Hypothalamus (tissue), 51 donors: ENCODE measurements at regions not wholly inside any gene's neighbourhood (a gene's known extent, or its start where the extent isn't known, plus 50 kb on each side); places are given as distances from the start of the nearest gene placed in this dataset.

Experiments
- DNase-seq, 51 donors: peaks; one replicate each; lab custom pipeline; 2025; lab: John Stamatoyannopoulos, UW

DNA sequence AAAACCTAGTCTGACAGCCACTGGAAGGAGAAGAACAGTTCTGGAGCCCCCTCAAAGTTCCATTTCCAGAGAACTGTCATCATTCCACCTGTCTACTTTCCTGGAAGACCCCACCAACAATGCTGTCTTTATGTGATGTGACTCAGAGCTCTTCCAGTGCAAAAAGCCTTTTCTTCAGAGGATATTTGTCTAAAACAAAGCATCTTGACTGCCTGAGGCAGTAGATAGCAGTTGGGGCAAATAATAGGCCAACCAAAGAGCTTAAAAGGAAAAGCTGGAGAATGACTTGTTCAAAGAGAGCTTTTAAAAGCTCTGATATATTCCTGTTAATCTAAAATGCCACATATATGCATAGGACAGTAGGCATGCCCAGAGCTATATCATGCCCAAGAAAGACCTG is 62.6 kb downstream of the MIS18A start:
- no peak for DNase-seq

DNA sequence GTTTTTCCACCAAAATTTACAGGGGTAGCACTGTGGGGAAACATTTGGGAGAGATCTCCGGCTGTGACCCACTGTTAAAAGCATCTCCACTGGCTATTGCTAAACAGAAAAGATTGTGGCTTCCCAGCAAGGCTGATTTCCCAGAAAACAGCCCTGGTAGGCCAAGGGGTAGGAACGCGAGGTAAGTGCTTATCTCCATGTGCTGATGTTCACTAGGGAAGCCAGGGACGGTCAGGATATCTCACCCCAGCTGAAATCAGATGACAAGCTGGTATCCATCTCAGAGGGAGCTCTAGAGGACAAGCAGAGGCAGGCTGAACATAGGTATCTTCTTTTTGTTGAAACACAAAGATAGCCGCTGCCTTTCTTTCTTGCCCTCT is 63.6 kb downstream of the MIS18A start:
- no peak for DNase-seq

DNA sequence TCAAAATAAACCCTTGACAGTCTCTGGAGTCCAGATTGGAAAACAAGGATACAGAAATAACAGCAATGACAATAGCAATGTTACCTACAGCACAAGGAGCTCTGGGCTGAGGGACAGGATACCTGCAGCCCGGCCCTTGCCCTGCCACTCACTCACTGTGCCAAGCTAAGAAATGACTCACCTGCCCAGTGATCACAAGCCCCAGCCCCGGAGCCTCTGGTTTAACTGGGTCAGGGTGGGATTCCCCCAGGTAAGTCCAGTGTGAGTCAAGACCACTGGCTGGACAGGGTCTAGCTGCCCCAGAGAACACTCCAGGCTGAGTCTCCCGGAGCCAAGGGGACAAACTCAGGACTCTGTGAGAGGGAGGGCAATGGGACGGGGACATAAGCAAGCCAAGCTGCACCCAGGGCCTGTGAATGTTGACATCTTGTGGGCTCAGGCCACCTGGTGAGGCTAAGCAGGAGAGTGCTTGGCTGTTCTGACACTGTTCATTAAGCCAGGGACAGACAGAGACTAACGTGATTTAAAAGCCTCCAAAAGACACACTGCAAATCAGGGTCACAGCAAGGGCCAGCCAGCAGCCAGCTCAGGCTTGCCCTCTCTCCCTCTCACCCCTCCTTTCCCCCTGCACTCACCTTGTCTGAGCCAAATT is 64.1 kb downstream of the MIS18A start:
- no peak for DNase-seq

DNA sequence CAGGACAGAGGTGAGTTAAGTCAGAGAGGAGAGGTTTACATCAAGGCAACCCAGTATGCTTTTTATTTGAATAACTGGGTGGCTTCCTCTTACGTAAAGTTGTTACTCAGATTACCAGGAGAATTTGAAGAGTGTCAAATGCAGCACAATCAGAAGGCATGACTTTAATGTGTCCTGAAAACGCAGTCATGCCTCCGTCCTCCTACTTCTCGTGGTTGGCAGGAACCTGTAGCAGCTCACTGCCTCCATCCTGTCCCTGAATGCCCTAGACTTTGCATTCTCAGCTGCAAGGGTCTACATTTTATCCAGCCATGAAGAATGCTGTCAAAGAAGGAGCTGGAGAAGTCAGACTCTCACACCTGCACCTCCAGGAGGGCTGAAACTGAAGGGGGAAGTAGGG is 66.7 kb downstream of the MIS18A start:
- DNase-seq, result no peak

DNA sequence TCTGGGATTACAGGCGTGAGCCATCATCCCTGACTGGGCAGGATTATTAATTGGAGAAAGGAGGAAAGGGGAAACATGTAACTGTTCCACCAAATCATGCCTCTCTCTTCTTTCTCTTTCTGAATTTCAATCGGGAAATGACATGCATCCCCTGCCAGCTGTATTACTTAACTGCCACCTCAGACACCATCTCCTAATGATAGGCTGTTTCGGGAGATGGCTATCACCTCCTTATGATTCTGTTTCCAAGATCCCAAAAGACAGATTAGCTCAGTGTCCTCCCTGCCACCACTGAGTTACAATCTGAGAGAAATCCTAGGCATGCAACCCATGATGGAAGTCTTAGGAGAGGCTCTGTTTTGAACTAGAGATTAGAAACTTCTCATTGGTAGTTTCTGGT is 67.5 kb downstream of the MIS18A start:
- DNase-seq, result no peak

DNA sequence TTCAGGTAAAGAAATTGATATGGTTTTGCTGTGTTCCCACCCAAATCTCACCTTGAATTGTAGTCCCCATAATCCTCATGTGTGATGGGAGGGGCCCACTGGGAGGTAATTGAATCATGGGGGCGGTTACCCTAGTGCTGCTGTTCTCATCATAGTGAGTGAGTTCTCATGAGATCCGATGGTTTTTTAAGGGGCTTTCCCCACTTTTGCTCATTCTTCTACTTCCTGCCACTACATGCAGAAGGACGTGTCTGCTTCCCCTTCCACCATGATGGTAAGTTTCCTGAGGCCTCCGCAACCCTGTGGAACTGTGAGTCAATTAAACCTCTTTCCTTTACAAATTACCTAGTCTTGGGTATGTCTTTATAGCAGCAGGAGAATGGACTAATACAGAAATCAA is 69.3 kb downstream of the MIS18A start:
- no peak for DNase-seq

DNA sequence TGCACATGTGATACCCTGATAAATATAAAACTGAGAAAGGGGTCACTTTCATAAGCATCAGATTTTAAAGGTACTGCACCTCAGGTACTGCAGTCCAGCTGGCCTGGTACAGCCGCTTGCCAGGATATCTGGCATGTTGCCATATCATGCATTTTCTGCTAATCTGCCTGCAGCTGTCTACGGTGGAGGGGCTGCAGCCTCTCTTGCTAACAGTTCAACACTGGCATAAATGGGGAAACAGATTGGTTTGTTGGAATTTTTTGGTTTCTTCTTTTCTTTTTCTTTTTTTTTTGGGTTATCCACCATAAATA is 71.5 kb downstream of the MIS18A start:
- no peak for DNase-seq

DNA sequence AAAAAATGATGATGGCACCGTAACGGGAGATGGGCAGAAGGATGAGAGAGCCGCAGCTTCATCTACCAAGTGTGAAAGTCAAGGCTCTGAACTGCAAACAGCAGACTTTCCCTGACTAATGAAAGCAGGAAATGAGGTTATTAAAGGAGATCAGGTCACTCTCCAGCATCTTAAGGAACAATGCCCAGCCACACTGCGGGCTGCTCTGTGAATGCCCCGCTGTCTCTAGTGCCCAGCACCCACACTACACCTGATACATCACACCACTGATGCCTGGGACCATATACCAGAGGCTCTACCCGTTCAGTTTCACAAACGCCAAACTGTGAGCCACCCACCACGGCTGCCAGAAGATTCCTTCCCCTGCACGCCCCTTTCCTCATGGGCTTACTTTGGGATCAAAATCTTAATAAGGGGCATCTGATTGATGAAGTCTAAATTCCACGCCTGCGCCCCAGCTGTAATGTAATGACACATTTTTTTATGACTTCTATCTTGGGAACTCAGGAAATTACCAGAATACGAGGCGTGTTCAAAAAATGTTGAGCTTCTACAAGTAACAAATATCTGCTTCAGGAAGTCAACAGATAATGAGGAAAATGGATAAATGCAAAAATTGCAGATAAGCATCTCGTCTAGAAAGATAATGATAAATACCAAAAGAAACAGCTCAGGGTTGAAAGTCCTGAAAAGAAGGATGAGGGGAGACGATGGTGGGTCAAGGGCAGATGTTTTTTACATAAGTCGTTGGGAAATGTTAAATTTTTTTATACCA is 72.0 kb downstream of the MIS18A start:
- no peak for DNase-seq

DNA sequence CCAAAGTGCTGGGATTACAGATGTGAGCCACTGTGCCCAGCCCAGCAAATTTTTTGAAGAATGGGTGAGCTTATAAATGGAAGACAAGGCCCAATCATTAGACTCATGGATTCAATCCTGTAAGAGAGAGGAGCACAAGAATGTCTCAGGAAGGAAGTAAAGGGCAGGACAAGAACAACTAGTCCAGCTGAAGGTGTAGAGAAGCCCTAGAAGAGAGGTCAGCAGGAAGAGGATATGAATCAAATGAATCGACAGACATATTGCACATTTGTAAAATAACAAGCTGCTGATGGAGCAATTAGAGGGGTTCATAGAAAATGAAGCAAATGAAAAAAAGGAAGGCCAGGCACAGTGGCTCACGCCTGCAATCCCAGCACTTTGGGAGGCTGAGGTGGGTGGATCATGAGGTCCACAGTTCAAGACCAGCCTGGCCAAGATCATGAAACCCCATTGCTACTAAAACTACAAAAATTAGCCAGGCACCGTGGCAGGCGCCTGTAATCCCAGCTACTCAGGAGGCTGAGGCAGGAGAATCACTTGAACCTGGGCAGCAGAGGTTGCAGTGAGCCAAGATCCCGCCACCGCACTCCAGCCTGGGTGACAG is 74.9 kb downstream of the MIS18A start:
- DNase-seq, result no peak

DNA sequence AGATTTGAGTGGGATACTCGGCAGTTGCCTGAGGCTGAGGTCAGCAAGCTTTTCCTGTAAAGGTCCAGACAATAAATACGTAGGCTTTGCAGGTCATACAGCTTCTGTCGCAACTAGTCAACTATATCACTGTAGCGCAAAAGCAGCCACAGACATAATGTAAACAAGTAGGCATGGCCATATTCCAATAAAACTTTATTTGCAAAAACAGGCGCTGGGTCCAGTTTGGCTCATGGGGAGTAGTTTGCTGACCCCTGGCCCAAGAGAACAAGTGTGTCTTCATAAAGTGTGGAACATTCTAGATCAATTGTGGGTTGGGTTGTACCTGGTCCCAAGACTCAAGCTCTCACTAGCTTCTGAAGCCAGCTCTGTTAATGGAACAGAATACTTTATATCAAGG is 78.8 kb downstream of the MIS18A start:
- DNase-seq, result no peak

DNA sequence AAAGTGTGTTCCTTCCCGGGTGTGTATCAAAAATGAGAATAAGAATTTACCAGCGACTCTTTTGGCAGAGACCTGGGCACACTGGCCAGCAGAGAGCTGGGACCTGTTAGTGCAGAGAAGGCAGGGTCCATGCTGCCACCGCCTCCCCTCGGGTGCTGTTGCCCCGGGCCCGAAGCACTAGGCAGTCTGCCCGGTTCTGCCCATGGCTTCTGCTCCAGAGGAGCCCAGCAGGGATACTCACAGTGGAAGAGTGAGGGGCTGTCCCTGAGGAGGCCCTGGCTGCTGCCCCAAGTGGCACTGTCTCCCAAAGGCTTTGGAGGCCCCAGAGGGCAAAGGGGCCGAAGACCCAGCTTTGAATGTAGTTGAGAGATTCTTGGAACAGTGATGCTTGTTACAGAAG is 80.5 kb downstream of the MIS18A start:
- peak in 5 of 51 donors; percentile 2 to 8 (median 4) for DNase-seq

DNA sequence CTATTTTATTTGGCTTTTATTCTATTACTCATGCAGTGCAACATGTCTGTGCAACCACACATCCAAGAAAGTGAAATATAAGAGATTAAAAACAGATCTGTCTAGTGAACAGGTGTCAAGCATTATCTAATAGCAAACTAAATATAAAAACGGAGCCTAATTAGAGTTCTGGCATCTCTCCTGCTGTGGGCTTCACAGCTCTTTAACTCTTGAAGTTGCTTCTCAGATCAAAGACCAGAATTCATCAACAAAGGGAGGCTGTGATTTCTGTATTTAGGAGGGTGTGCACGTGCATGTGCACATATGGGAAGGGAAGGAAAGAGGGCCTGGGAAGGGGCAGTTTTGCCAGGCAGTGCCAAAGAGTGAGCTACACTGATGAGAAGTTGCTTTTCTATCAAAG is 81.0 kb downstream of the MIS18A start:
- no peak for DNase-seq

DNA sequence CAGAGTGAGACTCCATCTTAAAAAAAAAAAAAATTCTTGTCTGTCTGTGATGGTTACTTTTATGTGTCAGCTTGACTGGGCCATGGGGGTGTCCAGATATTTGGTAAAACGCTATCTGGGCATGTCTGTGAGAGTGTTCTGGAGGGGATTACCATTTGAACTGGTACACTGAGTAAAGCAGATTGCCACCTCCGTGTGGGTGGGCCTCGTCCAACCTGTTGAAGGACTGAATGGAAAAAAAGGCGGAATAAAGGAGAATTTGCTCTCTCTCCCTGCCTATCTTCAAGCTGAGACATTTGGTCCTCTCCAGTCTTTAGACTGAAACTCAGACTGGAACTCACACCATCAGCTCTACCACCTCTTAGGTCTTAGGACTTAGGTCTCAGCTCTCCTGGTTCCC is 82.8 kb downstream of the MIS18A start:
- DNase-seq, result no peak

DNA sequence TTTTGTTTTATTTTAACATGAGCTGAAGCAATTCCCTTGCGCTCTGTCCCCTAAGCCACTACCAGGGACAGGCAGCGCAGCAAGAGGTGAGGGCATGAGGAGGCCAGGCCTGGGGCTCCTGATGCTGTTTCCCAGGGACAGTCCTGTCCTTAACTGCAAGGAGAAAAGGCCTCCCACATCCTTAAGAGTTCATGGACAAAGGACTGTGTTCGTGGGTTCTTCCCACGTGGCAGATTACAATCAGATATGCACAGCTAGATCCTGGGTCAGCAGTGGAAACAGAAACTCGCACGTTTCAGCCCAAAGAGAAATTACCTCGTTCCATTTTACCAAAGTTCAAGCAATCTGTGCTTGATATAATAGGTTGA is 85.8 kb downstream of the MIS18A start:
- DNase-seq, result no peak

DNA sequence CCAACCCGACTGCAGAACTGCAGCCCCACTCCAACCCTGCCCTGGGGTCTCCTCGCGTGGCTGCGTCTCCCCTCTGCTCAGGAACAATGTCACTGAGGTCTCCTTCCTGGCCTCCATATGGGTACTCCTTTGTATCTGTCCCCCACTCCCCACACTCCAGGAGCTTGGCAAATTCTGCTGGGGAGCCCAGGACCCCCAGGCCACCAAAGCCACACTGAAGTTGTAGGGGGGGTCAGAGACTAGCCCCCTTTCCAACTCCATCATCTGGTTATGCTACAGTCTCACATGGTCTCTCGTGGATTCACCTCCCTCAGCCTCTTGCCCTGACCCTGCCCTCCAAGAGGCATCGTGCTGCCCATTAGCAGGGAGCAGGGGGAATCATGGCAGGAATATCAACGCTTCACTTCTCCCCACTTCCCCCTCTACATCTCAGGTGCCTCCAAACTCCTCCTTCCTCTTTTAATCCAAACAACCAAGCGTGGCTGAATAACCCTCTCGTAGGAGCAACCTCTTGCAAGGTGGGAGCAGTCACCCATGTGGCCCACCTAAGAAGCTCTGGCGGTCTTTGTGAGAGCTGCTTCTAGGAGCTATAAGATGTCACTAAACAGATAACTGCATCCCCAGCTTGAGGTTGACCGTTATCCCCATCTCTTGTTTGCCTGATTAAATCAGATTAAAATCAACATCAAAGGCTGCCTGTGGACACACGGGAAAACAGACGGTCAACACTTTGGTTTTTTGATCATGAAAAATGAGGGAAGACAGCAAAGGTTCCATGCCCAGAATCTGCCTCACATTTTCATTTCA is 86.4 kb downstream of the MIS18A start:
- no peak for DNase-seq

DNA sequence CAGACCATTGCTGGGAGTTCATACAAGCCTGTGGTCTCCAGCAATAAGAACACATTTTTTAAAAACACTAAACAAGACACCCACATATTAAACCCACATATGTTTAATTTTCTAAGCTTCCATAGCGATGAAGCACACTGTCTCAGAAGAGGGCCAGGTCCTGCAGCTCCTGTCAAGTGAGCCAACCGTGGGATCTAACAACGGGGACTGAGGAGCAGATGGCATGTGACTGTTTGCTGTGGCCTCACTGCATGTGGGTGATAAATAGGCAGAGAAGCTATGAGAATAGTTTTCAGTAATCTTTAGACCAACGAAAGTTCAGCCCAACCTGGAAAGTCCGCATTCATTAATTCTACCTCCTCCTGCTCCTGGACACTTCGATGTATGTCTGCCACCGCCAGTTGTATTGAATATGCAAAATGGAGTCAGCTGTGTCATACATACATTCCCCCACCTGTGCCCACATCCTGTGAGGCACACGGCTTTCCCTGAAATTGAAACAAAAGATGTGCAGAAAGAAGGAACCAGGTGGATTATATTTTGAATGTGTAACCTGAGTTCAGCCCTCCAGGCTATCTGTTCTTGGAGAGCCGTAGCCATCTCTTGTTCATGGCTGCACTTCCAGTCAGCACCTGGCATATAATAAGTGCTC is 88.2 kb downstream of the MIS18A start:
- no peak for DNase-seq

DNA sequence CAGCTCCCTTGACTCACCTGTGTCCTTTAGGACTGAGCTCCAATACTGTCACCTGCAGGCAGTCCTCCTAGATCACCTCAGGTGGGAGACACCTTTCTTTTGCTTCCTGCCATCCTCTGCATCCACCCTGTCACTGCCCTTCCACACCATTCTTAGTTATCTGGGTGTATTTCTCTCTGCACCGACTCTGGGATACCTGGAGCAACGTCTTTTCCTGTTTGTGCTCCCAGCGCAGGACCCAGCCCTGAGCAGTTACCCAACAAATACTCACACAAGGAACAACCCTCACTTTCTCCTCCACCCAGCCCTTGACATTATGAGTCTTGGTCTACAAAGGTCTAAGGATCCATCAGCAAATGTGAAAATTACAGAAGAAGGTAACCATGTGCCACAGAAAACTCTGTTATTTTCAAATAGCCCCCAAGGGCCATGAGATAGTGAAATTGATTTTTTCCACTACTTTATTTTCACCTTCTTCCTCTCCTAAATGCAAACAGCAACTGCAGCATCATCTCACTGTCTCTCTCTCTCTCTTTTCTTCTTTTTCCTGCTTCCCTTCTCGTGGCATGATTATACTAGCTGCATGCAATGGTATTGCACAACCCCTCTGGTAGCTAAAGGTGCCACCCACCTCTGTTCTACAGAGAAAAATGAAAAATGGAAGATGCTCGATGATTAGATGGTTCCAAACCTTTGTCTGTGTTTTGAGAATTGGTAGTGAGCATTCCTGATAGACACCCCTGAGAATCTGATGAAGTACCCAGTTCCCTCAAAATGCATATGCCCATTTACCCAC is 89.0 kb downstream of the MIS18A start:
- no peak for DNase-seq

DNA sequence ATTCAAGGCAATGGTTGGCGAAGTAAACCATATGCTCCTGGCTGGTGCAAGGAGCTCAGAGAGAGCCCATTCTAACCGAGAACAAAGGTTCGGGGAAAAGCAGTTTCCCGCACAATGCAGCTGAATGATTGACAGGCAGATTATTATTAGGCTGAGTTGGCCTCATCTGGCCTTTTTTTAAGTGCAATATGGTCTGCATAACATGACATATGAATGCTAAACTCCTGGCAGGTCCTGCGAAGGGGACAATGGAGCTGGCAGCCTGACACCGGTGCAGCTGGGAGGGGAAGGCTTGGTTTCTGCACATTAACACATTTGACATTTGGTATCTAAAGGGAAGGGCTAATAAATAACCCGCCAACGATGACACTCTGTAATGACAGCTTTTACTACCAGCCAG is 92.0 kb downstream of the MIS18A start:
- no peak for DNase-seq

DNA sequence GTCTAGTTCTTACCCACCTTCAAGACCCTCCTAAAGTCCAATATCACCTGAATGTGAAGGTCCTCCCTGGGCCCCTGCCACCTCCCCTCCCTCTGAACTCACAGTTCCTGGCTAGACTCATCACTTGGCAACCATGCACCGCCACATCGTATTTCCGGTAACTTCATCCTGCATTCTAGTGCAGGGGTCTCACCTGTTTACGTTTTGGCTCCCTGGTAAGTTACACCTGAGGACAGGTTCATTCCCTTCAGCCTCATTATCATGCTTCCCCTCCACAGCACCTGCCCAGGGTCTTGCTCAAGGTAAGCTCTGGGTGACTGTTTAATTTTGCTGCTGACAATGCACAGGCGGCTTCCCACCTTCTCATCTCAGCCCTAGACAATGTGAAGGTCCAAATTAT is 93.1 kb downstream of the MIS18A start:
- no peak for DNase-seq

DNA sequence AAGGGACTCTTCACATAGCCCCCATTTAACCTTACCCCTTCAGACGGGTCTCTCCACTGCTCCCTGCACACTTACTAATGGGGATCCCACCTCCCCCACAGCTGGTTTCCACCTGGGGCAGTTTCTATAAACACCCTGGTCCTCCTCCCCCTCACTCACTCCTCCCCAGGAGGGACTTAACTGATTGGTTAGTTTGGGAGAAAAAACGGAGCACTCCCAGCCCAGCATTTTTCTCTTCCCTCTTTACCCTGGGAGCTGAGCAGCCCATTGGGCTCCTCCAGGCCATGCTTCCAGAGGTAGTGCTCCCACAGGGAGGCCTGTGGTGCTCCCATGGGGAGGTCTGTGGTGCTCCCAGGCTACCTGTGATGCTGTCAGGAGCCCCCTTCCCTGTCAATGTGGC is 93.7 kb downstream of the MIS18A start:
- no peak for DNase-seq
